ENCODE measurements at regions not wholly inside any gene's neighbourhood (a gene's known extent, or its start where the extent isn't known, plus 50 kb on each side); places are given as distances from the start of the nearest gene placed in this dataset.

GRCh38 chr3:44186712-44187111 is 55.0 kb upstream of the TOPAZ1 start:
- H3K79me2 ChIP-seq (ENCODE audit: control insufficient read depth, insufficient read depth, low read length) = no peaks in the 10 kb centered on the region
- no peaks in the 10 kb centered on the region for H3K36me3 ChIP-seq (ENCODE audit: control insufficient read depth, insufficient read depth, low read length)
- no peaks in the 10 kb centered on the region for H3K4me1 ChIP-seq (ENCODE audit: control insufficient read depth, extremely low read depth, insufficient read depth, low read length)
- peaks cover 12% of the 10 kb centered on the region for H3K27me3 ChIP-seq (ENCODE audit: control insufficient read depth, insufficient read depth, low read length)
- DNase-seq (ENCODE audit: low read depth in 2 of 2) = no peak
- no peak overlapping the region for H3K9ac ChIP-seq (ENCODE audit: insufficient read depth, low read length)
- H3K4me2 ChIP-seq (ENCODE audit: extremely low read depth, insufficient read depth, low read length) = no peak overlapping the region
- no peak overlapping the region for H3K4me3 ChIP-seq (replicated peaks in 1 of 4; ENCODE audit: control extremely low read depth in 1 of 4, insufficient read depth in 1 of 4, low read depth in 3 of 4, low read length in 4 of 4)
- no peaks in the 10 kb centered on the region for H4K20me1 ChIP-seq (ENCODE audit: control insufficient read depth, extremely low read depth, insufficient read depth, low read length)
- no peak overlapping the region for H2AFZ ChIP-seq (ENCODE audit: low read length)
- H3K9me3 ChIP-seq (ENCODE audit: control insufficient read depth, insufficient read depth, low read depth, low read length) = no peaks in the 10 kb centered on the region
- TF ChIP-seq, protein P1, sequence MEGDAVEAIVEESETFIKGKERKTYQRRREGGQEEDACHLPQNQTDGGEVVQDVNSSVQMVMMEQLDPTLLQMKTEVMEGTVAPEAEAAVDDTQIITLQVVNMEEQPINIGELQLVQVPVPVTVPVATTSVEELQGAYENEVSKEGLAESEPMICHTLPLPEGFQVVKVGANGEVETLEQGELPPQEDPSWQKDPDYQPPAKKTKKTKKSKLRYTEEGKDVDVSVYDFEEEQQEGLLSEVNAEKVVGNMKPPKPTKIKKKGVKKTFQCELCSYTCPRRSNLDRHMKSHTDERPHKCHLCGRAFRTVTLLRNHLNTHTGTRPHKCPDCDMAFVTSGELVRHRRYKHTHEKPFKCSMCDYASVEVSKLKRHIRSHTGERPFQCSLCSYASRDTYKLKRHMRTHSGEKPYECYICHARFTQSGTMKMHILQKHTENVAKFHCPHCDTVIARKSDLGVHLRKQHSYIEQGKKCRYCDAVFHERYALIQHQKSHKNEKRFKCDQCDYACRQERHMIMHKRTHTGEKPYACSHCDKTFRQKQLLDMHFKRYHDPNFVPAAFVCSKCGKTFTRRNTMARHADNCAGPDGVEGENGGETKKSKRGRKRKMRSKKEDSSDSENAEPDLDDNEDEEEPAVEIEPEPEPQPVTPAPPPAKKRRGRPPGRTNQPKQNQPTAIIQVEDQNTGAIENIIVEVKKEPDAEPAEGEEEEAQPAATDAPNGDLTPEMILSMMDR (conservative IDR thresholded peaks at IDR 0.05 in 1 of 2, IDR thresholded peaks at IDR 0.05 in 1 of 2; ENCODE audit: low read depth in 1 of 2, low read length in 2 of 2) = no peak
- no peak for TF ChIP-seq EZH2 (IDR thresholded peaks at IDR 0.05; ENCODE audit: low read length, missing control alignments)
- no peak overlapping the region for H3K27ac ChIP-seq (ENCODE audit: insufficient read depth, low read length)

Measured in fibroblast of lung (primary cell).